ENCODE measurements at regions not wholly inside any gene's neighbourhood (a gene's known extent, or its start where the extent isn't known, plus 50 kb on each side); places are given as distances from the start of the nearest gene placed in this dataset.

DNA sequence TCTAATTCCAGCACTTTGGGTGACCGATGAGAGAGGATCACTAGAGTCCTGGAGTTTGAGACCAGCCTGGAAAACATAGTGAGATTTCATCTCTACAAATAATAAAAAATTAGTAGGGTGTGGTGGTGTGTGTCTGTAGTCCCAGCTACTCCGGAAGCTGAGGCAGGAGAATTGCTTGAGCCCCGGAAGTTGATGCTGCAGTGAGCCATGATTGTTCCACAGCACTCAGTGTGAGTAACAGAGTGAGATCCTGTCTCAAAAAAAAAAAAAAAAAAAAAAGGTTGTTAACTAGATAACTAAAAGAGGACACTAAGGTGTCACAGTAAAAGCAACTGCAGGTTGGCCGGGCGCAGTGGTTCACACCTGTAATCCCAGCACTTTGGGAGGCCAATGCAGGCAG, 121.3 kb upstream of the MAX start:
- no peak for TF ChIP-seq YY1 (IDR thresholded peaks at IDR 0.05; ENCODE audit: insufficient read depth, insufficient read length)
- TF ChIP-seq ZNF274 (IDR thresholded peaks at IDR 0.05; ENCODE audit: low read depth, low read length) = no peak
- TF ChIP-seq SUZ12 (IDR thresholded peaks at IDR 0.05; ENCODE audit: extremely low read depth, insufficient read depth, insufficient read length) = no peak
